SK-N-SH treated with all-trans-retinoic acid at 6 μM for 48 hours (cell line): ENCODE measurements at regions not wholly inside any gene's neighbourhood (a gene's known extent, or its start where the extent isn't known, plus 50 kb on each side); places are given as distances from the start of the nearest gene placed in this dataset.
A peak's percentile ranks its signal among the peaks of the same experiment; 100 is the strongest.

Experiments used
- ATAC-seq: fragments of 200-7000 bp; cut with Tn5 transposase; 3 replicates; pipeline ENCODE4 v1.9.1; 2020; ENCODE audit warnings: mild to moderate bottlenecking, moderate library complexity
- ARNTL ChIP-seq: fragments of 450-650 bp; formaldehyde crosslinking; IDR thresholded peaks from 2 replicates; pipeline ENCODE4 v1.5.0; 2020; ENCODE audit warnings: low read depth, mild to moderate bottlenecking, moderate library complexity, borderline replicate concordance
- BACH2 ChIP-seq: fragments of 250-450 bp; sonication (Bioruptor Pico); IDR thresholded peaks from 2 replicates; pipeline ENCODE4 v1.9.0; 2021; ENCODE audit warnings: mild to moderate bottlenecking, borderline replicate concordance
- CSDC2 ChIP-seq: fragments of 250-450 bp; sonication (Bioruptor Pico); IDR thresholded peaks from 2 replicates; pipeline ENCODE4 v1.5.0; 2020; ENCODE audit warnings: mild to moderate bottlenecking, moderate library complexity
- CSRNP3 ChIP-seq: fragments of 250-450 bp; sonication (Bioruptor Pico); IDR thresholded peaks from 2 replicates; pipeline ENCODE4 v1.5.1; 2021; ENCODE audit warnings: mild to moderate bottlenecking, moderate library complexity
- ESRRG ChIP-seq: fragments of 250-450 bp; sonication (Bioruptor Pico); IDR thresholded peaks from 2 replicates; pipeline ENCODE4 v1.6.1; 2021; ENCODE audit warnings: mild to moderate bottlenecking
- GLIS3 ChIP-seq: fragments of 250-450 bp; sonication (Bioruptor Pico); IDR thresholded peaks from 2 replicates; pipeline ENCODE4 v1.5.0; 2020; ENCODE audit warnings: mild to moderate bottlenecking, moderate library complexity
- OSR1 ChIP-seq: fragments of 250-450 bp; sonication (Bioruptor Pico); IDR thresholded peaks from 2 replicates; pipeline ENCODE4 v1.8.0; 2022; ENCODE audit warnings: moderate library complexity, mild to moderate bottlenecking, inconsistent platforms
- PATZ1 ChIP-seq: fragments of 250-450 bp; sonication (Bioruptor Pico); IDR thresholded peaks from 2 replicates; pipeline ENCODE4 v1.8.0; 2020; ENCODE audit warnings: mild to moderate bottlenecking, moderate library complexity, borderline replicate concordance
- POU6F1 ChIP-seq: fragments of 250-450 bp; sonication (Bioruptor Pico); IDR thresholded peaks from 2 replicates; pipeline ENCODE4 v1.8.0; 2021; ENCODE audit warnings: low read depth, mild to moderate bottlenecking, moderate library complexity, borderline replicate concordance
- RARB ChIP-seq: fragments of 250-450 bp; sonication (Bioruptor Pico); IDR thresholded peaks from 2 replicates; pipeline ENCODE4 v1.8.0; 2021; ENCODE audit warnings: mild to moderate bottlenecking, moderate library complexity
- SNAI2 ChIP-seq: fragments of 250-450 bp; sonication (Bioruptor Pico); IDR thresholded peaks from 2 replicates; pipeline ENCODE4 v1.5.0; 2020; ENCODE audit warnings: mild to moderate bottlenecking, moderate library complexity
- TCF4 ChIP-seq: fragments of 250-450 bp; sonication (Bioruptor Pico); IDR thresholded peaks from 2 replicates; pipeline ENCODE4 v1.8.0; 2021; ENCODE audit warnings: mild to moderate bottlenecking, moderate library complexity, borderline replicate concordance
- TOX ChIP-seq: fragments of 250-450 bp; sonication (Bioruptor Pico); IDR thresholded peaks from 2 replicates; pipeline ENCODE4 v1.8.0; 2021; ENCODE audit warnings: mild to moderate bottlenecking, moderate library complexity, borderline replicate concordance
- TSHZ2 ChIP-seq: fragments of 250-450 bp; sonication (Bioruptor Pico); IDR thresholded peaks from 2 replicates; pipeline ENCODE4 v1.5.0; 2020; ENCODE audit warnings: mild to moderate bottlenecking, moderate library complexity
- ZC3H10 ChIP-seq: fragments of 250-450 bp; sonication (Bioruptor Pico); IDR thresholded peaks from 2 replicates; pipeline ENCODE4 v1.5.1; 2021; ENCODE audit warnings: mild to moderate bottlenecking, moderate library complexity
- ZFP3 ChIP-seq: fragments of 250-450 bp; sonication (Bioruptor Pico); IDR thresholded peaks from 2 replicates; pipeline ENCODE4 v1.5.0; 2020; ENCODE audit warnings: mild to moderate bottlenecking, moderate library complexity
- ZFP30 ChIP-seq: fragments of 450-650 bp; formaldehyde crosslinking; IDR thresholded peaks from 2 replicates; pipeline ENCODE4 v1.5.0; 2022; ENCODE audit warnings: mild to moderate bottlenecking, moderate library complexity
- ZNF565 ChIP-seq: fragments of 450-650 bp; formaldehyde crosslinking; conservative IDR thresholded peaks from 2 replicates; pipeline ENCODE4 v1.5.0; 2020; ENCODE audit warnings: low read depth, mild to moderate bottlenecking, moderate library complexity
- ZNF70 ChIP-seq: fragments of 450-650 bp; formaldehyde crosslinking; IDR thresholded peaks from 2 replicates; pipeline ENCODE4 v1.5.0; 2020; ENCODE audit warnings: mild to moderate bottlenecking, moderate library complexity
- ZNF8 ChIP-seq: fragments of 450-650 bp; formaldehyde crosslinking; IDR thresholded peaks from 2 replicates; pipeline ENCODE4 v1.5.0; 2020; ENCODE audit warnings: mild to moderate bottlenecking, moderate library complexity

- no peak for TF ChIP-seq BACH2 (CRISPR knock-in tag)
- ATAC-seq: no peak
Observed at GRCh38 chr16:27633721-27634120, 83.8 kb downstream of the KATNIP start.

GRCh38 chr16:27634779-27635178 is 84.8 kb downstream of the KATNIP start:
- no peak for TF ChIP-seq ZC3H10 (CRISPR knock-in tag)
- TF ChIP-seq GLIS3 (CRISPR knock-in tag): no peak
- no peak for TF ChIP-seq TCF4
- TF ChIP-seq POU6F1: no peak
- TF ChIP-seq ARNTL: no peak
- TF ChIP-seq BACH2 (CRISPR knock-in tag): no peak
- no peak for TF ChIP-seq ZNF8 (CRISPR knock-in tag)
- TF ChIP-seq PATZ1 (CRISPR knock-in tag): no peak
- no peak for TF ChIP-seq ZFP3
- no peak for TF ChIP-seq CSDC2 (CRISPR knock-in tag)
- ATAC-seq: no peak

- no peak for ATAC-seq
- TF ChIP-seq OSR1 (CRISPR knock-in tag) (no peak), ZNF70 (CRISPR knock-in tag) (0 out of 2 replicates have a peak, but pooled peaks have one; percentile 23), TSHZ2 (CRISPR knock-in tag) (no peak), ESRRG (CRISPR knock-in tag) (no peak), TCF4 (no peak), ARNTL (no peak)
Observed at GRCh38 chr16:27636453-27637240, 86.7 kb downstream of the KATNIP start.

- no peak for ATAC-seq
- TF ChIP-seq ZNF565 (CRISPR knock-in tag) (no peak), OSR1 (CRISPR knock-in tag) (no peak), ZC3H10 (CRISPR knock-in tag) (no peak), PATZ1 (CRISPR knock-in tag) (no peak), TSHZ2 (CRISPR knock-in tag) (no peak), ZFP3 (no peak), CSRNP3 (CRISPR knock-in tag) (no peak), ZNF8 (CRISPR knock-in tag) (no peak), ZFP30 (CRISPR knock-in tag) (no peak), RARB (CRISPR knock-in tag) (no peak), SNAI2 (CRISPR knock-in tag) (no peak), ARNTL (no peak), TOX (CRISPR knock-in tag) (no peak)
- TF ChIP-seq, all 23 proteins: peak for 0
Observed at GRCh38 chr16:27638833-27639560, 89.1 kb downstream of the KATNIP start.
